Stomach (tissue), 4 donors: ENCODE measurements at regions not wholly inside any gene's neighbourhood (a gene's known extent, or its start where the extent isn't known, plus 50 kb on each side); places are given as distances from the start of the nearest gene placed in this dataset.

Source experiments
- POLR2A ChIP-seq, 4 donors: fragments of 450-650 bp; IDR thresholded peaks; one replicate each; pipeline ENCODE4 v1.6.1; 2016; ENCODE audit warnings: antibody characterized with exemption in 4 of 4, control low read depth in 2 of 4, mild to moderate bottlenecking in 1 of 4, moderate library complexity in 1 of 4
- POLR2AphosphoS5 ChIP-seq, 3 donors: sonication (generic); formaldehyde crosslinking; IDR thresholded peaks; one replicate each; pipeline ENCODE4 v1.6.1; 2016; ENCODE audit warnings: antibody characterized with exemption in 3 of 3
- TF ChIP-seq, protein P1 (sequence below), 7 experiments: fragments of 450-650 bp in 4 of 7; fragments of 200-600 bp in 3 of 7; sonication (generic) in 3 of 7; IDR thresholded peaks; one replicate each; pipeline ENCODE4 v1.5.1; 2016 to 2019; ENCODE audit warnings: antibody characterized with exemption in 7 of 7, control low read depth in 2 of 7, mild to moderate bottlenecking in 1 of 7

DNA sequence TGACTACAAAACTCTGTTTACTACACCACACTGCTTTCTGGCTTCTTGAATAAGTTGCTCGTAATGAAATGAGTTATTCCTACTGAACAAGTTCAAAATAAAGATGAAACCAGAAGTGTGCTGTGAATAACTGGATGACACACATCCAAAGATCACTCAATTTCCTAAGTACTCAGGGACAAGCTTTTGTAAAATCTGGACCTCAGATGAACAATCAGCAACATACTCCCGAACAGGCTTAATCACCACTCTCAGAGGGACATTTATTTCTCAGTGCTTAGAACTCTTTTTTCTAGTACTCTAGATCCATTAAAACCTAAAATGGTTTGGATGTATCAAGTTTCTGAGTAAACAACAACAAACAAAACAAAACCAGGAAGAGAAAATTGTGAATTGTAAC, 61.5 kb upstream of the EXOC1L start:
- TF ChIP-seq, protein P1, sequence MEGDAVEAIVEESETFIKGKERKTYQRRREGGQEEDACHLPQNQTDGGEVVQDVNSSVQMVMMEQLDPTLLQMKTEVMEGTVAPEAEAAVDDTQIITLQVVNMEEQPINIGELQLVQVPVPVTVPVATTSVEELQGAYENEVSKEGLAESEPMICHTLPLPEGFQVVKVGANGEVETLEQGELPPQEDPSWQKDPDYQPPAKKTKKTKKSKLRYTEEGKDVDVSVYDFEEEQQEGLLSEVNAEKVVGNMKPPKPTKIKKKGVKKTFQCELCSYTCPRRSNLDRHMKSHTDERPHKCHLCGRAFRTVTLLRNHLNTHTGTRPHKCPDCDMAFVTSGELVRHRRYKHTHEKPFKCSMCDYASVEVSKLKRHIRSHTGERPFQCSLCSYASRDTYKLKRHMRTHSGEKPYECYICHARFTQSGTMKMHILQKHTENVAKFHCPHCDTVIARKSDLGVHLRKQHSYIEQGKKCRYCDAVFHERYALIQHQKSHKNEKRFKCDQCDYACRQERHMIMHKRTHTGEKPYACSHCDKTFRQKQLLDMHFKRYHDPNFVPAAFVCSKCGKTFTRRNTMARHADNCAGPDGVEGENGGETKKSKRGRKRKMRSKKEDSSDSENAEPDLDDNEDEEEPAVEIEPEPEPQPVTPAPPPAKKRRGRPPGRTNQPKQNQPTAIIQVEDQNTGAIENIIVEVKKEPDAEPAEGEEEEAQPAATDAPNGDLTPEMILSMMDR (IDR thresholded peaks at IDR 0.05), result no peak
- no peak for TF ChIP-seq POLR2A (IDR thresholded peaks at IDR 0.05)
- TF ChIP-seq POLR2AphosphoS5 (IDR thresholded peaks at IDR 0.05), result no peak
